ENCODE measurements at regions not wholly inside any gene's neighbourhood (a gene's known extent, or its start where the extent isn't known, plus 50 kb on each side); places are given as distances from the start of the nearest gene placed in this dataset.

DNA sequence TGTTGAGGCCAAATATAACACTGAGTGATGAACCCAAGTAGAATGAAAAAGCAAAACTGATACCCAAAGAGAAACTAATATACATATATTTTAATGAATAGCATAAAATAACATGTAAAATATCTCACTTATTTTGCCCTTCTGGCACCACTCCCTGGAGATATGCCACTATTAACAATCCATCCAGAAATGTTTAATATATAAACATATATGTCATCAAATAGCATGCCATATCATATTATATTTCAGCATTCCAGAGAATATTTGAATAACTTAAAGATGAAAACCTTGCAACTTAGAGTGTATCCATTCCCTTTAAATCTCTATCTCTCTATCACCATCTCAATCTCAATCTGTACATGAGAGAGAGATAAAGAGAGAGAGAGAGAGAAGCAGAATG is 1073.3 kb upstream of the RAG2 start:
- TF ChIP-seq, protein P1, sequence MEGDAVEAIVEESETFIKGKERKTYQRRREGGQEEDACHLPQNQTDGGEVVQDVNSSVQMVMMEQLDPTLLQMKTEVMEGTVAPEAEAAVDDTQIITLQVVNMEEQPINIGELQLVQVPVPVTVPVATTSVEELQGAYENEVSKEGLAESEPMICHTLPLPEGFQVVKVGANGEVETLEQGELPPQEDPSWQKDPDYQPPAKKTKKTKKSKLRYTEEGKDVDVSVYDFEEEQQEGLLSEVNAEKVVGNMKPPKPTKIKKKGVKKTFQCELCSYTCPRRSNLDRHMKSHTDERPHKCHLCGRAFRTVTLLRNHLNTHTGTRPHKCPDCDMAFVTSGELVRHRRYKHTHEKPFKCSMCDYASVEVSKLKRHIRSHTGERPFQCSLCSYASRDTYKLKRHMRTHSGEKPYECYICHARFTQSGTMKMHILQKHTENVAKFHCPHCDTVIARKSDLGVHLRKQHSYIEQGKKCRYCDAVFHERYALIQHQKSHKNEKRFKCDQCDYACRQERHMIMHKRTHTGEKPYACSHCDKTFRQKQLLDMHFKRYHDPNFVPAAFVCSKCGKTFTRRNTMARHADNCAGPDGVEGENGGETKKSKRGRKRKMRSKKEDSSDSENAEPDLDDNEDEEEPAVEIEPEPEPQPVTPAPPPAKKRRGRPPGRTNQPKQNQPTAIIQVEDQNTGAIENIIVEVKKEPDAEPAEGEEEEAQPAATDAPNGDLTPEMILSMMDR (IDR thresholded peaks at IDR 0.05) = no peak
- TF ChIP-seq POLR2A (IDR thresholded peaks at IDR 0.05) = no peak

Data from ovary (tissue), 3 donors.